Vagina (tissue), 2 donors: ENCODE measurements at regions not wholly inside any gene's neighbourhood (a gene's known extent, or its start where the extent isn't known, plus 50 kb on each side); places are given as distances from the start of the nearest gene placed in this dataset.

ENCODE experiments used
- DNase-seq, 2 donors: peaks; one replicate each; pipeline ENCODE4 v3.0.0-alpha.2; 2017; ENCODE audit errors: extremely low spot score in 2 of 2
- H3K27ac ChIP-seq: fragments of 200-600 bp; sonication (generic); one replicate; pipeline ENCODE4 v1.5.1; 2019
- H3K27me3 ChIP-seq: fragments of 200-600 bp; sonication (generic); one replicate; pipeline ENCODE4 v1.5.1; 2019
- H3K36me3 ChIP-seq, 2 donors: fragments of 200-600 bp; sonication (generic); one replicate each; pipeline ENCODE4 v1.5.1; 2017 to 2019
- H3K4me1 ChIP-seq: fragments of 200-600 bp; sonication (generic); one replicate; pipeline ENCODE4 v1.5.1; 2019
- H3K4me3 ChIP-seq, 2 donors: fragments of 200-600 bp; sonication (generic); 1 replicate in 1 of 2; 2 replicates in 1 of 2; pipeline ENCODE4 v1.5.1; 2016 to 2019
- H3K9me3 ChIP-seq: fragments of 200-600 bp; sonication (generic); one replicate; pipeline ENCODE4 v1.5.1; 2019
- POLR2A ChIP-seq, 2 donors: fragments of 450-650 bp; IDR thresholded peaks; one replicate each; pipeline ENCODE4 v1.6.1; 2017; ENCODE audit warnings: antibody characterized with exemption in 2 of 2, mild to moderate bottlenecking in 2 of 2, moderate library complexity in 2 of 2
- POLR2AphosphoS5 ChIP-seq, 2 donors: sonication (generic); formaldehyde crosslinking; IDR thresholded peaks; one replicate each; pipeline ENCODE4 v1.9.0; 2017; ENCODE audit warnings: antibody characterized with exemption in 2 of 2, mild to moderate bottlenecking in 2 of 2, low read depth in 1 of 2; ENCODE audit not compliant: insufficient read depth in 1 of 2
- intact Hi-C: fragments of 100-400 bp; cut with DNase I; formaldehyde crosslinking; loops from one replicate; pipeline ENCODE4 v1.15.1; 2023
- TF ChIP-seq, protein P1 (sequence below), 3 experiments: fragments of 450-650 bp in 2 of 3; fragments of 200-600 bp in 1 of 3; sonication (generic) in 1 of 3; IDR thresholded peaks; one replicate each; pipeline ENCODE4 v1.5.1; 2017 to 2019; ENCODE audit warnings: antibody characterized with exemption in 3 of 3, mild to moderate bottlenecking in 2 of 3, moderate library complexity in 2 of 3

DNA sequence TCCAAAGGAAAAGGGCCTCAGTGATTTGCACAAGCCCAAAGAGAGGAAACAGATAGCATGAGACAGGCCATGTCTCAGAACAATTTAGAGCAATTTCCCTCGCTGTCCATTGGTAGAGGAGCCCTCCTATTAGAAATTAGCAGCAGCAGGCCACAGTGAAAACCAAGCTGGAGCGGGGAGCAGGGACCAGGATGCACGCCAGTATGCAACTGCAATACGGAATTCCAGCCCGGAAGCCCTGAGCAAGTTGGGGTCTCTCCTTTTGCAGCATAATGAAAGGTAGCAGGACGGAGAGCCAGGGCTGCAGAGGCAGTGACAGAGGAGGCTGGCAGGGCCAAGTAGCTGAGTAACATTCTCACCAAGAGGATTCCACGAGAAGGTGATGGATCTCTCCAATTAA lies 84.9 kb upstream of the CLMN start:
- H3K4me3 ChIP-seq: no peak overlapping the region
- TF ChIP-seq, protein P1, sequence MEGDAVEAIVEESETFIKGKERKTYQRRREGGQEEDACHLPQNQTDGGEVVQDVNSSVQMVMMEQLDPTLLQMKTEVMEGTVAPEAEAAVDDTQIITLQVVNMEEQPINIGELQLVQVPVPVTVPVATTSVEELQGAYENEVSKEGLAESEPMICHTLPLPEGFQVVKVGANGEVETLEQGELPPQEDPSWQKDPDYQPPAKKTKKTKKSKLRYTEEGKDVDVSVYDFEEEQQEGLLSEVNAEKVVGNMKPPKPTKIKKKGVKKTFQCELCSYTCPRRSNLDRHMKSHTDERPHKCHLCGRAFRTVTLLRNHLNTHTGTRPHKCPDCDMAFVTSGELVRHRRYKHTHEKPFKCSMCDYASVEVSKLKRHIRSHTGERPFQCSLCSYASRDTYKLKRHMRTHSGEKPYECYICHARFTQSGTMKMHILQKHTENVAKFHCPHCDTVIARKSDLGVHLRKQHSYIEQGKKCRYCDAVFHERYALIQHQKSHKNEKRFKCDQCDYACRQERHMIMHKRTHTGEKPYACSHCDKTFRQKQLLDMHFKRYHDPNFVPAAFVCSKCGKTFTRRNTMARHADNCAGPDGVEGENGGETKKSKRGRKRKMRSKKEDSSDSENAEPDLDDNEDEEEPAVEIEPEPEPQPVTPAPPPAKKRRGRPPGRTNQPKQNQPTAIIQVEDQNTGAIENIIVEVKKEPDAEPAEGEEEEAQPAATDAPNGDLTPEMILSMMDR (IDR thresholded peaks at IDR 0.05): no peak
- TF ChIP-seq POLR2A (IDR thresholded peaks at IDR 0.05): no peak
- TF ChIP-seq POLR2AphosphoS5 (IDR thresholded peaks at IDR 0.05; ENCODE audit: insufficient read depth in 1 of 2, low read depth in 1 of 2): no peak
- H3K27me3 ChIP-seq: no peaks in the 10 kb centered on the region
- H3K9me3 ChIP-seq: no peaks in the 10 kb centered on the region
- H3K4me1 ChIP-seq: peaks cover 8% of the 10 kb centered on the region
- intact Hi-C loops: loop anchor here (10.0 kb wide), 1 partner anchor 100 kb away; no protein-coding TSS in a partner anchor
- DNase-seq: no peak
- H3K36me3 ChIP-seq: no peaks in the 10 kb centered on the region
- H3K27ac ChIP-seq: no peak overlapping the region

DNA sequence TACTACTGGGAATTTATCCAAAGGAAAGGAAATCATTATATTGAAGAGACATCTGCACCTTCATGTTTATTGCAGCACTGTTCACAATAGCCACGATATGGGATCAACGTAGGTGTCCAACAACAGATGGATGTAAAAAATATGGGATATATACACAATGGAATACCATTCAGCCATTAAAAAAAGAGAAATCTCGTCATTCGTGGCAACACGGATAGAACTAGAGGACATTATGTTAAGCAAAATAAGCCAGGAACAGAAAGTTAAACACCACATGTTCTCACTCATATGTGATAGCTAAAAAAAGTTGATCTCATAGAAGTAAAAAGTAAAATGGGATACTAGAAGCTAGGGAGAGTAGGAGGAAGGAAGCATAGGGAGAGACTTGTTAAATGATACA lies 82.9 kb upstream of the CLMN start:
- Histone ChIP-seq H3K4me3 (no peak overlapping the region), H3K27ac (no peak overlapping the region), H3K27me3 (no peaks in the 10 kb centered on the region), H3K36me3 (no peaks in the 10 kb centered on the region), H3K9me3 (no peaks in the 10 kb centered on the region), H3K4me1 (no peaks in the 10 kb centered on the region)
- TF ChIP-seq, protein P1 (IDR thresholded peaks at IDR 0.05): no peak
- TF ChIP-seq POLR2AphosphoS5 (IDR thresholded peaks at IDR 0.05; ENCODE audit: insufficient read depth in 1 of 2, low read depth in 1 of 2) (no peak), POLR2A (IDR thresholded peaks at IDR 0.05) (no peak)
- DNase-seq: no peak
- intact Hi-C loops: loop anchor here (10.0 kb wide), 1 partner anchor 98 kb away; no protein-coding TSS in a partner anchor

DNA sequence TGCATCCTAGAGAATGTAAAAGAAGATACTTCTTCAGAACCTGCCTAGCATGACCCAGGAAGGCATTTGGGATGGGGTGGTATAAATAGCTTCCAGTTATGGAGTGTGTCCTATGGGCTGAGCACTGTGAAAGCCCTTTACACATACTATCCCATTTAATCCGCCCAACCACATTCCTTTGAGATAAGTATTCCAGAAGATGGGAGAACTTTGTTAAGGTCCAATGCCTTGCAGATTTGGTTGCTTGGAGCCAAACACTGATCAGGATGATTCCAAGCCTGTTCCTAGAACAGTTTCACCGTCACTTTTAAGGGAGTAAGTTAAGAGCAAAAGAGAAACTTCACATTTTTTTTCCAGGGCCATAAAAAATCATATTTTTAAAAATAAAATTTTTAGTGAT lies 82.5 kb upstream of the CLMN start:
- intact Hi-C loops: loop anchor here (10.0 kb wide), 1 partner anchor 97 kb away; no protein-coding TSS in a partner anchor
- H3K27me3 ChIP-seq: no peaks in the 10 kb centered on the region
- H3K36me3 ChIP-seq: no peaks in the 10 kb centered on the region
- TF ChIP-seq POLR2A (IDR thresholded peaks at IDR 0.05) (no peak), POLR2AphosphoS5 (IDR thresholded peaks at IDR 0.05; ENCODE audit: insufficient read depth in 1 of 2, low read depth in 1 of 2) (no peak)
- TF ChIP-seq, protein P1 (IDR thresholded peaks at IDR 0.05): no peak
- no peaks in the 10 kb centered on the region for H3K4me1 ChIP-seq
- DNase-seq: no peak
- no peak overlapping the region for H3K4me3 ChIP-seq
- no peak overlapping the region for H3K27ac ChIP-seq
- no peaks in the 10 kb centered on the region for H3K9me3 ChIP-seq

DNA sequence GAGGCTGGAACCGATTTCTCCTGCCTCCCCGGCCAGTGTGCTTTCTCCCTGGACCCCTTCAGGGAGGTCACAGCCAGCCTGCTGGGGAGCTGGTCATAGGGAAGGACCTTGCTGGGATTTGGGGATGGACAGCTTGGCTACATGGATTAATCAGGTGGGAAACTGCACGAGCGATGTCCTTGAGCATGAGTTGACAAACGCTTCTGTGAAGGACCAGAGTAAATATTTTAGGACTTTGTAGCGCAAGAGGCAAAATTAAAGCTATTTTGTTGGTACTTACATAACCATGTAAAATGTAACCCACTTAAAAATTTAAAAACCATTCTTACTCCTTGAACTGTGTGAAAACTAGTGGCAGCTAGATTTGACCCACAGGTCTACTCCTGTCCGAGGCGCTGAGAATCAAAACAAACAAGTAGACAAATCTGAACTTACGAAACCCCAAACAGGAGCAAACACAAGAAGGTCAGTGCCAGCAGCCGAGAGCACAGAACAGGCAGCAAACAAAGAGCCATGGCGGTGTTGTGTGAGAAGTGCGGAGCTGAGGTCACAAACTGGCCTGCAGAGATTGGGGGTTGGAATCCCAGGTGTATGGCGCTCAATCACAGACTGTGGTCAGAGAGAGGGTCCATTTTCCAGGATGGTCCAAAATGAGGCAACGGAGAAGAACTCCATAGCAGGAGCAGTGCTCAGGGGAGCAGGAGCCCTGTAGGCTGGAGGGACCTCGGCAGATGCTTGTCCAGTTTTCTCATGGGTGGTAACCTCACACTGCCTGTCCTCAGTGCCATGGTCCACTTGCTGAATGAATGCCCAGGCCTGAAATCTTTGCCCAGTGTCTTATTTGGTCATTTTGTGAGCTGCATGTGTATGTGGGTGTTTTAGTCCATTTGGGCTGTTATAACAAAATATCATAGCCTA lies 79.2 kb upstream of the CLMN start:
- no peaks in the 10 kb centered on the region for H3K9me3 ChIP-seq
- TF ChIP-seq, protein P1 (IDR thresholded peaks at IDR 0.05): no peak
- no peak for TF ChIP-seq POLR2AphosphoS5 (IDR thresholded peaks at IDR 0.05; ENCODE audit: insufficient read depth in 1 of 2, low read depth in 1 of 2)
- no peak for TF ChIP-seq POLR2A (IDR thresholded peaks at IDR 0.05)
- no peaks in the 10 kb centered on the region for H3K36me3 ChIP-seq
- H3K27ac ChIP-seq: no peak overlapping the region
- intact Hi-C loops: no loop called here
- H3K4me1 ChIP-seq: no peaks in the 10 kb centered on the region
- no peak overlapping the region for H3K4me3 ChIP-seq
- no peaks in the 10 kb centered on the region for H3K27me3 ChIP-seq
- no peak for DNase-seq

DNA sequence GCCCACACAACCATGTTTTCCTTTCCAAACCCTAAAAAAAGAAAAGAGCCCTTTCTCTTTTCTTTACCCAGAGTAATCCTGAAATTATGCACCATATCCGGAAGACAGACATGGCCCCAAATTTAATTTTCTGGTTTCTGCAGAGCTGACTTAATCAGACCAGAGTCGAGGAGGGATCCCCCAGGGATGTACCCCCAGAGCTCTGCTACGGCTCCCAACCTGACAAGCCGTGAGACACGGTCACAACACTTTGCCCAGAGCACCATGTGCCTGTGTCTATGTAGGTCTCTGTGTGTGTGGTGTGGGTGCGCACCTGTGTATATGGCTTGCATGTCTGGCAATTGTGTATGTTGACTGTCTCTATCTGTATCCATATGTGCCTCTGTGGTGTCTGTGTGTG lies 77.6 kb upstream of the CLMN start:
- no peaks in the 10 kb centered on the region for H3K27me3 ChIP-seq
- intact Hi-C loops: no loop called here
- no peak overlapping the region for H3K27ac ChIP-seq
- H3K4me3 ChIP-seq: no peak overlapping the region
- no peak for DNase-seq
- no peaks in the 10 kb centered on the region for H3K4me1 ChIP-seq
- no peaks in the 10 kb centered on the region for H3K36me3 ChIP-seq
- H3K9me3 ChIP-seq: no peaks in the 10 kb centered on the region
- TF ChIP-seq POLR2AphosphoS5 (IDR thresholded peaks at IDR 0.05; ENCODE audit: insufficient read depth in 1 of 2, low read depth in 1 of 2): no peak
- TF ChIP-seq, protein P1 (IDR thresholded peaks at IDR 0.05): no peak
- TF ChIP-seq POLR2A (IDR thresholded peaks at IDR 0.05): no peak
